Tibial artery (tissue), 4 donors: ENCODE measurements at regions not wholly inside any gene's neighbourhood (a gene's known extent, or its start where the extent isn't known, plus 50 kb on each side); places are given as distances from the start of the nearest gene placed in this dataset.

ENCODE experiments used
- DNase-seq, 2 donors: peaks; one replicate each; pipeline ENCODE4 v3.0.0-alpha.2; 2019
- H3K27ac ChIP-seq, 2 donors: fragments of 200-600 bp; sonication (generic) in 1 of 2; 1 replicate in 1 of 2; 2 replicates in 1 of 2; pipeline ENCODE4 v1.5.1; 2018 to 2019; ENCODE audit warnings: mild to moderate bottlenecking in 1 of 2
- H3K27me3 ChIP-seq, 2 donors: fragments of 200-600 bp; sonication (generic) in 1 of 2; one replicate each; pipeline versions ENCODE4 v1.5.1 to v1.6.0; 2016 to 2019
- H3K36me3 ChIP-seq, 3 donors: fragments of 200-600 bp; sonication (generic) in 2 of 3; one replicate each; pipeline ENCODE4 v1.5.1; 2016 to 2019; ENCODE audit warnings: mild to moderate bottlenecking in 2 of 3
- H3K4me1 ChIP-seq, 4 donors: fragments of 200-600 bp; sonication (generic) in 2 of 4; 1 replicate in 3 of 4; 2 replicates in 1 of 4; pipeline ENCODE4 v1.5.1; 2016 to 2019
- H3K4me3 ChIP-seq, 2 donors: fragments of 200-600 bp; sonication (generic) in 1 of 2; 1 replicate in 1 of 2; 2 replicates in 1 of 2; pipeline ENCODE4 v1.5.1; 2018 to 2019; ENCODE audit warnings: mild to moderate bottlenecking in 2 of 2
- H3K9me3 ChIP-seq, 3 donors: fragments of 200-600 bp; sonication (generic) in 1 of 3; one replicate each; pipeline ENCODE4 v1.5.1; 2016 to 2019
- intact Hi-C: fragments of 100-400 bp; cut with DNase I; formaldehyde crosslinking; loops from one replicate; pipeline ENCODE4 v1.15.0; 2023; ENCODE audit warnings: low total_unique reads
- TF ChIP-seq, protein P1 (sequence below), 2 experiments: fragments of 200-600 bp in 1 of 2; fragments of 450-650 bp in 1 of 2; IDR thresholded peaks; one replicate each; pipeline ENCODE4 v1.5.1; 2017 to 2019; ENCODE audit warnings: antibody characterized with exemption in 2 of 2, mild to moderate bottlenecking in 1 of 2, moderate library complexity in 1 of 2

DNA sequence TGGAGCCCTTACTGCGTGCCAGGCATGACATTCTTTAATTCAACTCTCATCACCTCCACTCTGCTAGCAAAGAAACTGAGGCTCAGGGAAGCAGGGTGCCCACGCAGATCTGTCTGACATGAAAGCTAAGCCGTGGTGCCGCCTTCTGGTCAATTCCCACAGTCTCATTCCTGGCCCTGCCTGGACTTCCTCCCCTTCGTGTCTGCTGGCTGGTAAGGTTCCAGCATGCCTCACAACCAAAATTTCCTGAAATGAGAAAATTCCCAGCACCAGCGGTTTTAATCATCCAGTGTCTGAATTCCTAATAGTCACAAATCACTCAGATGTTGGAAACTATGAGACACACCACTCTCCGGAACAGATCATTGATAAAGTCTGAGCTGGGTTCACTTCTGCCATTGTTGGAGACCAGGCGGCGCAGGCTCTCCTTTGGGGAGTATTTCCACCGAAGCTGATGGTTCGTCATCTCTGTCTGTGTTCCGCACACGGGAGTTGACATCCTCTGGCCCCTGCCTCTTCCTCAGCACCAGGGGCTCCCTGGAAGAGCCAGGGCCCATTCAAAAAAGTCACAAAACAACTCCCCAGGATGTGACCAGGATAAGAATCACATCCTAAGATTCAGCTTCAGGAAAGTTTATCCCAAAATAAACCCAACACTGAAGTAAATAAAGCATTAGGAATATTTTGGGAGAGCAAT lies 167.7 kb downstream of the PLPP3 start:
- peak; percentile 50 to 74 for DNase-seq
- no peaks in the 10 kb centered on the region for H3K27me3 ChIP-seq
- H3K27ac ChIP-seq = peak overlapping the region in 1 of 2 donors; percentile 39
- H3K36me3 ChIP-seq = no peaks in the 10 kb centered on the region
- H3K4me1 ChIP-seq = peaks cover 0 to 9% (median 0%) of the 10 kb centered on the region in 4 donors
- intact Hi-C loops = no loop called here
- H3K9me3 ChIP-seq = no peaks in the 10 kb centered on the region
- H3K4me3 ChIP-seq = no peak overlapping the region
- TF ChIP-seq, protein P1, sequence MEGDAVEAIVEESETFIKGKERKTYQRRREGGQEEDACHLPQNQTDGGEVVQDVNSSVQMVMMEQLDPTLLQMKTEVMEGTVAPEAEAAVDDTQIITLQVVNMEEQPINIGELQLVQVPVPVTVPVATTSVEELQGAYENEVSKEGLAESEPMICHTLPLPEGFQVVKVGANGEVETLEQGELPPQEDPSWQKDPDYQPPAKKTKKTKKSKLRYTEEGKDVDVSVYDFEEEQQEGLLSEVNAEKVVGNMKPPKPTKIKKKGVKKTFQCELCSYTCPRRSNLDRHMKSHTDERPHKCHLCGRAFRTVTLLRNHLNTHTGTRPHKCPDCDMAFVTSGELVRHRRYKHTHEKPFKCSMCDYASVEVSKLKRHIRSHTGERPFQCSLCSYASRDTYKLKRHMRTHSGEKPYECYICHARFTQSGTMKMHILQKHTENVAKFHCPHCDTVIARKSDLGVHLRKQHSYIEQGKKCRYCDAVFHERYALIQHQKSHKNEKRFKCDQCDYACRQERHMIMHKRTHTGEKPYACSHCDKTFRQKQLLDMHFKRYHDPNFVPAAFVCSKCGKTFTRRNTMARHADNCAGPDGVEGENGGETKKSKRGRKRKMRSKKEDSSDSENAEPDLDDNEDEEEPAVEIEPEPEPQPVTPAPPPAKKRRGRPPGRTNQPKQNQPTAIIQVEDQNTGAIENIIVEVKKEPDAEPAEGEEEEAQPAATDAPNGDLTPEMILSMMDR (IDR thresholded peaks at IDR 0.05) = no peak

DNA sequence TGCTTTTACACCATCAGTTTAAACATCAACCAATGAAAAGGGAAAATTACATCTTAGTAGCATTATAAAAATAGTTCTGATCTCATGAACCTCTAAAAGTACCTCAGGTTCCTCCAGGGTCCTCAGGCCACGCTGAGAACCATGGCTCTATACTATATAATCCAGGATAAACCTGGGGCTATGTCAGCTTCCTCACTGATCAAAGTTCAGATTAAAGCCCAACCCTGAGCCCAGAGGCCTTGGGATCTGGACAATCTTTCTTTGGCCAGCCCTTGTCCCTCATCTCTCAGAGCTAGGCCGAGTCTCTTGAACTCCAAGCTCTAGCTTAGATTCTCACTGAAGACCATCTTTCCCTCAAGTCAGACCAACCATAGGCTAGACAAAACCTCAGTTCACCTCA lies 168.3 kb downstream of the PLPP3 start:
- TF ChIP-seq, protein P1 (IDR thresholded peaks at IDR 0.05) = no peak
- Histone ChIP-seq H3K4me3 (no peak overlapping the region), H3K9me3 (no peaks in the 10 kb centered on the region), H3K27ac (peak overlapping the region in 1 of 2 donors; percentile 36), H3K4me1 (peaks cover 0 to 9% (median 0%) of the 10 kb centered on the region in 4 donors), H3K27me3 (no peaks in the 10 kb centered on the region), H3K36me3 (no peaks in the 10 kb centered on the region)
- intact Hi-C loops = no loop called here
- no peak for DNase-seq

DNA sequence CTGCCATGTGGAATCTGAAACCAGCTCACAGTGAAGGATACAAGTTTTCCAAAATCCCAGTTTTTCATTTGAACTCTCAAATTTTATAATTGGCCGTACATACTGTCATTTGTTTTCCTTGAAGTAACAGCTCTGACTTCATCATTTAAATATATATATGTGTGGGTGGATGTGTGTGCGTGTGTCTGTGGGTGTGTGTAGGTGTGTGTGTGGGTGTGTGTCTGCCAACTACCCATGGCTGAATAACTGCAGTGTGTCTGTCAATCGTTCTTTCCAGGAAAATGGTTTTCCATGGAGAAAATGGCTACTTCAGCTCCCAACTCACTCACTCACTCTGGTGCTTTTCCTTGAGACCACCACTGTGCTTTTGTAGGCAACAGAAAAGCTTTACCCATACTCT lies 169.0 kb downstream of the PLPP3 start:
- Histone ChIP-seq H3K36me3 (no peaks in the 10 kb centered on the region), H3K9me3 (no peaks in the 10 kb centered on the region), H3K4me3 (no peak overlapping the region), H3K27me3 (no peaks in the 10 kb centered on the region), H3K27ac (no peak overlapping the region), H3K4me1 (peaks cover 0 to 9% (median under 1%) of the 10 kb centered on the region in 4 donors)
- intact Hi-C loops = no loop called here
- DNase-seq = no peak
- TF ChIP-seq, protein P1 (IDR thresholded peaks at IDR 0.05) = no peak

DNA sequence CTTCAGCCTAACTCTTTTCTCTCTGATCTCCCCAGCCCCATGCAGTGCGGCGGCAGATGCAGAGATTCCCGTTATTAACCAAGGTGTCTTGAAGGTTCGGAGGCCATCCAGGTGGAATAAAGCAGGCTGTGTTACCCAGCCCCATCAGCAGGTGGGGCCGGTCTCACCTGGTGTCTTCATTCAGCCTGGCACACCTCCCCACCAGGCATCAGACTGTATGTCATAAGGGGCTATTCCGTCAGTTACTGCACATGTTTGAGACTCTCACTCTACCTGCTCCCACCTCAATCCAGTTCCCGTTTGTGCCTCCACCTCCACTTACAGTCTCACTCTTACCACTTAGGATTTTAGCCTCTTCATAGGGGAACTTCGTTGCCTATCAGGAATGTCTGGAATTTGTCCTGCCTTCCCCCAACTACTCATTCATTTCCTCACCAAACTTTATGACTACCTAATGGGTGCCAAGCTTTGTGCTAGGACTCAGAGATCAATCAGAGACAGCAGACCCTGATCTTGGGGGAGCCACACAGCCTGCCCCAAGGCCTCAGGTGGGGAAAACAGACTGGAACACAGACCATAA lies 170.2 kb downstream of the PLPP3 start:
- TF ChIP-seq, protein P1 (IDR thresholded peaks at IDR 0.05) = no peak
- intact Hi-C loops = no loop called here
- Histone ChIP-seq H3K27ac (no peak overlapping the region), H3K4me3 (no peak overlapping the region), H3K9me3 (no peaks in the 10 kb centered on the region), H3K4me1 (peaks cover 0 to 19% (median 10%) of the 10 kb centered on the region in 4 donors), H3K27me3 (no peaks in the 10 kb centered on the region), H3K36me3 (no peaks in the 10 kb centered on the region)
- no peak for DNase-seq

DNA sequence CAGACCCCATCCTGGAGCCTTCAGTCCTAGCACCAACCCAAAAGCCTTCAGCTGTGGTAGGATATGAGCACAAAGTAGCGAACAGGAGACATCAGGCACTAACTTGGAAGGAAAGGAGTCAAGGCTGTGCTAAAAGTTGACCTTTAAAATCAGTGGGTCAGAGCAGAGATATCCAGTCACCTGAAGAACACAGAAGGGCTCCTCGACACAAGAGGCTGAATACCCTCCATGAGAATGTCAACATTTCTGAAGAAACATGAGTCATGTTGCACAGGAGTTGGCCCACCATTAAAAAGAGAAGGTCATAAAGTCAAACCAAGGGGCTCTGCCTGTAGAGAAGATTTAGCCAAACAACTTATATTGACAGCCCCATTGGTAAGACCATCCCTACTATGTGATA lies 172.5 kb downstream of the PLPP3 start:
- no peak for DNase-seq
- Histone ChIP-seq H3K27me3 (no peaks in the 10 kb centered on the region), H3K4me3 (no peak overlapping the region), H3K4me1 (peaks cover 0 to 22% (median 13%) of the 10 kb centered on the region in 4 donors), H3K27ac (no peak overlapping the region), H3K9me3 (no peaks in the 10 kb centered on the region), H3K36me3 (no peaks in the 10 kb centered on the region)
- TF ChIP-seq, protein P1 (IDR thresholded peaks at IDR 0.05) = no peak
- intact Hi-C loops = no loop called here
